Right lobe of liver (tissue), 4 donors: ENCODE measurements at regions not wholly inside any gene's neighbourhood (a gene's known extent, or its start where the extent isn't known, plus 50 kb on each side); places are given as distances from the start of the nearest gene placed in this dataset.

Experiments used
- CTCF ChIP-seq, 4 donors: fragments of 200-600 bp in 3 of 4; fragments of 450-650 bp in 1 of 4; IDR thresholded peaks; one replicate each; pipeline versions ENCODE4 v1.5.1 to v1.8.0; 2016 to 2022; ENCODE audit warnings: antibody characterized with exemption in 4 of 4, mild to moderate bottlenecking in 2 of 4
- POLR2A ChIP-seq: fragments of 450-650 bp; IDR thresholded peaks from one replicate; pipeline ENCODE4 v1.6.1; 2017; ENCODE audit warnings: antibody characterized with exemption, mild to moderate bottlenecking
- donor health status: DM: no; HTN: no; CAD: no.
- donor health status: DM: no; HTN: no; CAD: no.
- donor health status: DM: no; HTN: yes; CAD: no.

GRCh38 chr10:121101561-121101960 lies 250.4 kb downstream of the WDR11 start:
- TF ChIP-seq CTCF (IDR thresholded peaks at IDR 0.05) (no peak), POLR2A (no peak)
